LoVo (cell line): ENCODE measurements at regions not wholly inside any gene's neighbourhood (a gene's known extent, or its start where the extent isn't known, plus 50 kb on each side); places are given as distances from the start of the nearest gene placed in this dataset.

Experiments used
- DNase-seq: peaks from one replicate; pipeline ENCODE4 v3.0.0-alpha.2; 2016; ENCODE audit warnings: low spot score

DNA sequence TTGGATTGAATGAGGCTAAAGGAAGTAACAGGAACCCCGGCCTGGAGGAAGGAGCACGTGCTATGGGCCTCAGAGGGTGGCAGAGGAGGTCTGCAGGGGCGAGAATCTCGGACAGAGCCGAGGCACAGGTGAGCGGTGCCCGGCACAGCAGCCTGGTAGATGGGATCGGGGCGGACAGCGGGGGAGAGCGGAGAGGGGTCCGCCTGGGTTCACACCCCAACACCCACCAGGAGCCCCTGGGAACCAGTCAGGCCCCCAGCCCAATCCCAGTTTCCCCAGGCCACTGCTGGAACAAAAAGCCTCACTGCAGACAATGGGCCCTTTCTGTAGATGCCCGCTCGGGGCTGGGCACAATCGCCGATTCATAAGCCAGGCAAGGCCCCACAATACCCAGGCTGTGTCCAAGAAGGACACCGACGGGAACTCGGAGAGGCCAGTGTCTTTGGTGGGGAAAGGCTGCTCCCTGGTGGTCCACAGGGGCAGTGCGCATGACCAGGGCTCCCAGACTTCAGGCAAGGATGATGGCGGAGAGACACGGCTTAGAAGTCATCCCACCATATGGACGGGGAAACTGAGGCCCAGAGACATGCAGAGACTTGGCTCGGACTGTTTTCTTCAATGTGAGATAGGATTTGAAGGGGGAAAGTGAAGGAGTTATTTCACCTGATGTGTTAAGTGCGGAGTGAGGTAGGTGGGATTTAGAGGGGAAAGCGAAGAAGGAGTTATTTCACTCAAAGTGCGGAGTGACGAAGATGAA, 106.9 kb upstream of the GPR26 start:
- DNase-seq: peak; percentile 59

DNA sequence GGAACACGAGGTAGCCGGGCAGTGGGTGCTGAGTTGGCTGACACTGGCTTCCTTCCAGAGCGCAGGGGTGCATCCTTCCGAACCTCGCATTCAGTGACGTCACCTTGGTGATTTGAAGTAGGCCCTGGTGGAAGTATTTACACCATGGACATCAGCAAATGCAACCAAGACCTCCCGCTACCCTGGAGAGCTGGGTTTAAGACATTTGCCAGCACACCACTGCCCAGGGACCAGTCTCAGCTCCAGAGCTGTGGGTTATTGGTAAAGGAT, 106.4 kb upstream of the GPR26 start:
- no peak for DNase-seq

DNA sequence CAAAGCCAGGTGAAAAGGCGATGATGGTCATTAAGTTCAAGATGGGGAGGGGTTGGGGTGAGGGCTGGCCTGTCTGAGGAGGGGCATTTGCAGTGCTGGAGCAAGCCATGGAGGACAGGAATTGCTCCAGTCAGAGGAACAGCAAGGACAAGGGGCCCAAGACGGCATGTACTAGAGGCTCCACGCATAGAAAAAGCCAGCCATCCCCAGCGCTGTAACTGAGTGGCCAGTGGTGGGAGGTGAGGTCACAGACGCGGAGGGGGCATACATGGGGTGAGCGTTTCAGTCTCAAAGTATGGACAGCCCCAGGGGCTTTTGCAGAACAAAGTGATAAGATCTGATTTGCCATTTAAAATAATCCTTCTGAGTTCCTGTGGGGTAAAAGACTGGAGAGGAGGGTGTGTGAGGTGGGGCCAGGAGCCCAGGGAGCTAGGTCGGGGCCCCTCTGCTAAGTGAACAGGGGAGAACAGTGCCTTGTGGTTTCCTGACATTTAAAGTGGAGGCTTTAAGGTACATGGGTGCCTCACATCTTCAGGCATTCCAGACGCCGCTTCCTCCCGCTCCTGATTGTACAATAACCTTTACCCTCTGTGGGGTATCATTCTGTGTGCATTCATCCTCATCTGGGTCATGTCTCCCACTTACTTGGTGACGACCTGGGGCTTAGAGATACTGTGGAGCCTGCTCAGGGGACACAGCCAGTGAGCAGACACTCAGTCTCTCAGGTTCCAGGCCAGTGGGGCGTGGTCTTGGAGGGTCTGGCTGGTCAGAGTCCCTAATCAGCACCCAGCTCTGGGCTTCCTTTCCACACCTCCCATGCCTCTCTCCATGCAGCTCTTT, 105.6 kb upstream of the GPR26 start:
- no peak for DNase-seq

- no peak for DNase-seq
Observed at GRCh38 chr10:123561141-123561440, 105.1 kb upstream of the GPR26 start.

GRCh38 chr10:123562387-123562786, 103.8 kb upstream of the GPR26 start:
- no peak for DNase-seq

DNA sequence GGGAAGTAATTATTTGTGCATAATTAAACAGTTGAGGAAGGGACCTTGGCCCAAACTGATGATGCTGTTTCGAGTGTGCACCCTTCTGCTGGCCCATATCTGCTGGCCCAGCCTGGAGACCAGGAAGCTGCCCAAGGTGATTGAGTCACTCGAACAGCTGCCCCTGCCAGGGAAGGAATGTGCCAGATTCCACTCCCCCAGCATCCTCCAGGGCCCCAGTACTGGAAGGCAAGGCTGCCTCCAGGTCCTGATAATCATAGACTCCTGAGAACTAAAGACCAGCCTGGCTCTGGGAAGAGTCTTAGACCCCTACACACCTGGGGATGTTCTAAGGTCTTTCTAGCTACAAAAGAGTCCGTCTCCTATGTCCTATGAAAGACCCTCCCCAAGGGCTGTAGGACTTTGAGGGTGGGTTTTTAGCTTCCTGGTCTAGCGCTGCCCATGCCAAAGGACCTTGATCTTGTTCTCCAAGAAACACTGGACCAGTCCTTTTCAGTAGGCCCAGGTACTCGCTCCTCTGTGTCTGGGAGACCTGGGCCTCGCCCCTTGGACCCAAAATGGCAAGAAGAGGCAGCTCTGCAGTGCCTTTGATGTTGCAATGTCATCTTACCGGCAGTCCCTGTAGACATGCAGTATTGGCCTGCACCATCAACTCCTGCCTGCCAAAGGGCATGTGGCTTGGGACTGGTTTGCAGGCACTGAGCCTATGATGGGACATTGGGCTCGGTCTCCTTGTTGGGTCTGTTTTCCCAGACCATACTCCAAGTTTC, 103.2 kb upstream of the GPR26 start:
- DNase-seq: no peak

DNA sequence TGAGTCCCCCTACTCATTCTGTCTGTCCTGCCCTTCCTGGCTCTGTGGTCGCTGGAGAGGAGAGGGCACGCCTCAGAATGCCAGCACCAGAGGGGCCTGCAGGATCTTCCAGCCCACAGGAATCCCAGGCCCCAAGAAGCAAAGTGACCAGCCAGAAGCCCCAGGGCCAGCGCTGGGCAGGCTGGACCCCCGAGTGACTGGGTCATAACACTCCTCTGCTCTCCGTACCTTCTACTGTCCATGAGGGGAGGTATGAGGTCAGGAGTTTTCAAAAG, 102.6 kb upstream of the GPR26 start:
- DNase-seq: no peak

DNA sequence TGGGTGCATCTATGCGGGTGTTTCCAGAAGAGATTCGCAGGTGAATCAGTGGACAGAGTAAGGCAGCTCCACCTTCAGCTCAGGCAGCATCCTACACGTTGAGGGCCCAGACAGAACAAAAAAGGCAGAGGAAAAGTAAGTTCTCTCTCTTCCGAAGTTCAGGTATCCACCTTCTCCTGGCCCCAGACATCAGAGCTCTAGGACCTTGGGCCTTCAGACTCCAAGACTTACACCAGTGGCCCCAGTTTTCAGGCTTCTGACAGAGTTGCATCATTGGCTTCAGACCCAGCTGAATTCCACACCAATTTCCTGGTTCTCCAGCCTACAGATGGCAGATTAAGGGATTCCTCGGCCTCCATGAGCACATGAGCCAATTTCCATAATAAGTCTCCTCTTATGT, 102.2 kb upstream of the GPR26 start:
- DNase-seq: no peak

DNA sequence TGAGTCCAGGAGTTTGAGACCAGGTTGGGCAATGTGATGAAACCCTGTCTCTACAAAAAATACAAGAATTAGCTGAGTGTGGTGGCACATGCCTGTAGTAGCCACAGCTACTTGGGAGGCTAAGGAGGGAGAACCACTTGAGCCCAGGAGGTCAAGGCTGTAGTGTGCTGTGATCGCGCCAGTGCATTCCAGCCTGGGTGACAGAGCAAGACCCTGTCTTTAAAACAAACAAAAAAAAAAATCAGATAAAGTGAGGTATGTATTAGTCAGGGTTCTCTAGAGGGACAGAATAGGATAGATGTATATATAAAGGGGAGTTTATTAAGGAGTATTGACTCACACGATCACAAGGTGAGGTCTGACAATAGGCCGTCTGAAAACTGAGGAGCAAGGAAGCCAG, 101.5 kb upstream of the GPR26 start:
- DNase-seq: no peak

DNA sequence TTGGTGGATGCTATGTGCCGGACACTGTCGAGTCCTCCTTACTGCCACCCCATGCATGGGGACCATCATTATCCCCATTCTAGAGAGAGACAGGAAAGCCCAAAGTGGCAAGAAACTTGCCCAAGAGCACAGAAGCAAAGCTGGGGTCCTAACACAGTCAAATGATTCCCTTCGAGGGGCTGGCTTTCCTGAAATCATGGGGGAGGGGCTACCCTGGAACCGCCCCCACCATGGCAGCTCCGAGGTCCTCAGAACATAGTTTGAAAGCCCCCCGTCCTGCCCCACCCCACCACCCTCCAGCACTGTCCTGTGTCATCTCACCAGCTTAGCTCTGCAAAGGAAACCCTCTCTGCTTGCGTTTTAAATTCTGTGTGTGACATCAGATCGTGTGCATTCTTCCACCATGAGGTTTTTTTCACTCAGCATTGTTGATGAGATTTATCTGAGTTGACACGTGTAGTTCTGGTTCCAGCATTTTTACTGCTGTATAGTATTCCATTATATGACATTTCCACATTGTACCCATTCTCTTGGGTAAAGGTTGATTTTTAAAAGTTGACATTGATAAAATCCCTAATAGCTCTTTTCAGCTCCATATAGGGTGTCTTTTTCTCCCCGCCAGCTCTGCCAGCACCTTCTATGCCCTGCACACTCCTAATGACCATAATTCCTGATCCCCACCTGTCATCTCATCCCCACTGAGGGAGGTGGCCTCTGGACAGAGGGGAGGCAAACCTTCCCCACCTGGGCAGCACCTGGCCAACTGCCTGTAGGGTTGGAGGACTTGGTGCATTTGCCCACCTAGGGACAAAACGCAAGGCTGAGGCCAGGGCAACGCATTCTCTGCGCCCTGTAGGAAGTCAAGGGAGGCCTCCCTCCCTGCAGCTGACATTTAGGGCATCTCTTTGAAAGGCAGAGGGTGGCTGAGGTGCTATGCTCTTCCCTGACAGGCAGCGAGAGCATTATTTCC, 100.2 kb upstream of the GPR26 start:
- no peak for DNase-seq

DNA sequence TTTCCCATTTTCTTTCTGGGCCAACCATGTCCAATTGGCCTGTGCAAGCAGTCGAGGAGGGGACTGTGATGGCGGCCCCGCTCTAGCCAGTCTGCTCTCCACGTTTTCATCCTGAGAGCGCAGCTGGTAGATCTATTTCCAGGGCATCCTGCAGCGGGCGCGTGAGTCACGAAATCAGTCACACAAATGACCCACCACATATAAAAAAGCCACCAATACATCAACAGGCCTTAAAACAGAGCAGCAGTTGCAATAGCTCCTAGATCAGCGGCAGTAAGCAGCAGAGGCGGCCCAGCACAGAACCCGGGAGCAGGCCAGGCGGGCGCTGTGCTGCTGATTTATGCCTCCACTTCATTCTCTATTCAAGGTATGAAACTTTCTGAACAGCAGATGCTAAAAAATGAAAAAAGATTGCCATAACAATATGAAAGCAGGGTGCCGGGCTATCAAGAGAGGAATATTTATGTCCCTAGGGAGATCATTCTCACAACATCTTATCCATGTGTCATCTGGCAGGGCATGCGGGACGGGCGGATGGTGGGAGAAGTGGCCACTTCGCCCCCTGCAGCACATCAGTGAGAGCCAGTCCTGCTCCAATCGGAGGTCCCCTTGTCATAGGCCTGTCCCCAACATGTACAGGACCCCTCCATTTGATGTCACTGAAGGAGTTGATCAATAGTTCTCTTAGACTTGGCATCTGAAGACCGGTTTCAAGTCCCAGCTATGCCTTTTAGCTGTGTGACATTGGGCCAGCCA, 98.0 kb upstream of the GPR26 start:
- no peak for DNase-seq

- DNase-seq: no peak
Observed at GRCh38 chr10:123568751-123569150, 97.4 kb upstream of the GPR26 start.

GRCh38 chr10:123569436-123570035, 96.6 kb upstream of the GPR26 start:
- DNase-seq: no peak

DNA sequence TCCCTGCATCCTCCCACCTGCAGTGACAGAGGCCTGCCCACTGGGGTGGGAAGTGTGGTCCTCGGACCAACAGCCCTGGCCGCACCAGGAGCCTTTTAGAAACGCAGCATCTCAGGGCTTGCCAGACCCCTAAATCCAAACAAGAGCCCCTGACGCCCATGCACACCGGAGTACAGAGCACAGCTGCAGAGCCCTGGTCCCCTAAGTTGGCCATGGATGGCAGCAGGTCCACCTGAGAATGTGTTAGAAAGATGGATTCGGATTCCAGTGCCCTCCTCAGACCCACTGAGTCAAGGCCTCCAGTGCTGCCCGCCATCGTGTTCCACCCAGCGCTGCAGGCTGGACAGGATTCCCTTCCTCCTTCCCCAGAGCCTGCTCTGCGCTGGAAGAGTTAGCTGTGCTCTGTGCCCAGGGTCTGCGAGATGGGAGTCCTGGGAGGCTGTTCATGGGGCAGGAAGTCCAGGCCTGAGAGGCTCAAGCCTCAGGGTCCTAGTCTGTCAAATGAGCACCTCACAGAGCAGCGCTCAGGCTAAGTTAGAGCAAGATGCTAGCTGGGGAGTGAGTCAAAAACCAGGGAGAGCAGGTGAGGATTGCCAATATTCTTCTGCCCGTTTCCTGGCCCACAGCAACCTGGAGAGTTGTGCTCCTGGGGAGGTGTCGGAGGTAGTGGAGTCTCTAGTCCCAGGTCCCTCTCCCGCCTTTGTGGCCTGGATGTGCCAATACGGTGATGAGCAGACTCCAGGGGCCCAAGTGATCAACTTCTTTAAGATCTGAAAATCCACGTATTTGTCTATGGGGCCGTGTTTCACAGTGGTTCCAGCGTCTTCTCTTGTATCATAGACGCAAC, 95.9 kb upstream of the GPR26 start:
- DNase-seq: no peak

DNA sequence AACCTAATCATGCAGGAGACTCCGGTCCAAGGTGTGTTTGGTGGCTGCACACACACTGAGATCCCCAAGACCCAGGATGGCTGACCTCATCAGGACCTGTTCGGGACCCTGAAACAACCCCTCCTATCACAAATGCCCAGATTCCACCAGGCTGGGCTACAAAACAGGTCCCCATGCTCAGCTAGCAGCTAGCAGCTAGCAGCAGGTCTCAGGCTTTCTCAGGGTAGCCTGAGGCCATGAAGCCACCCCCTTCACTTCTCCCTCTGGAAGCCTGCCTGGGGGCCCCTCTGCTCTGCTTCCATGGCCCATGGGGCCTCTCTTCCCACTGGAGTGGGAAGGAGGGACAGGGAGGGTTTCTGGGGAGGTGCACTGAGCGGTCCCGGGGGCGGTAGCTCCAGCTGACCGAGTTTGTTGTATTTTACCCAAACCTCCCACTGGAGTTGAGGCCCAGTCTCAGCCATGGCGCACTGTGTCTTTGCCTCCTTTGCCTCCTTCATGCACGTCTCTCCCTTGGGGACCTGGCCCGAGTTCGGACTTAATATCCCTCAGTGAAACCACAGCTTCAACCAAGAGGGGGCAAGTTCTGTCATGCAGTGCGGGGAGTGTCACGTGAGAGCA, 95.1 kb upstream of the GPR26 start:
- DNase-seq: no peak

GRCh38 chr10:123571978-123572377, 94.2 kb upstream of the GPR26 start:
- no peak for DNase-seq

DNA sequence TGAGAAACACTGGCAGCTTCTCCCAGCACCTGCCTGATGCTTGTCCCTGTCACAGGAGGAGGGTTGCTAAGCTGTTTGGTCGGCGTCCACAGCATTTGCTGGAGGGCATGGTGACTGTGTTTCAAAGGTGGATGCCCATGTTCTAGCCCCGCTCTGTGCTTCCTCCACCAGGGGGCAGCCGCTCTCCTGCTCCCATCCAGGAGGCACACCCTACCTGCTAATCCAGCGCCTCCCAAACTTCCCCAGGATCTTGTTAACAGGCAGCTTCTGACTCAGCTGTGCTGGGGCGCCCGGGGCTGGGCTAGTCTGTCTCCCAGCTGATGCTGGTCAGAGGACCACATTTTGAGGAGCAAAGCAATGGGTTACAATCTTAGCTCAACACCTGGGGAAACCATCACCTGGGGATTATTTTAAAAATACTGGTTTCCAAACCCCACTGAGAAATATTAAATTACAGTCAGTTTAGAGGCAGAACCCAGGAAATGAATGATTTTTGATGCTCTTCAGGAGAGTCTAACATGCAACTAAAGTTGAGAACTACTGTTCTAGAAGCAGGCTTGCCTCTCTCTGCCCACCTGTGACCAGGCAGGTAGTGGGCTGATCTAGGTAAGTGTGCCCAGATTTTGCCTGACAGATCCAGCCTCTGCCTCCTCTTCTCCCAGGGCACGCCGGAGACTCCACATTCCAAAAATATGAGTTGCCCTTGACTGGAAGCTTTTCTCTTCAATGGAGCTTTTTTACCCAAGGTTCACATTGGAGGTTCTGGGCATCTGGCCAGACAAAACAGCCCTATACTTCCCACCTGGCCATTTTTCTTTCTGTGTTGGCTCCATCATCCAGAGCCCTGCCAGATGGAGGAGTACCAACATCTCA, 92.7 kb upstream of the GPR26 start:
- DNase-seq: peak; percentile 71

- DNase-seq: no peak
Observed at GRCh38 chr10:123574109-123574698, 92.0 kb upstream of the GPR26 start.
